Lung (tissue), 11 donors: ENCODE measurements at regions not wholly inside any gene's neighbourhood (a gene's known extent, or its start where the extent isn't known, plus 50 kb on each side); places are given as distances from the start of the nearest gene placed in this dataset.

Experiments
- ATAC-seq: fragments of 200-7000 bp; cut with Tn5 transposase; one replicate; pipeline ENCODE4 v1.9.1; 2020; ENCODE audit warnings: moderate number of reproducible peaks; ENCODE audit not compliant: insufficient read depth, low FRiP score
- DNase-seq, 3 donors: peaks; one replicate each; pipeline ENCODE4 v3.0.0-alpha.2; 2013 to 2017
- H3K27ac ChIP-seq, 2 donors: one replicate each; pipeline ENCODE4 v1.5.1; 2013; ENCODE audit warnings: mild to moderate bottlenecking in 2 of 2, moderate library complexity in 2 of 2, control low read depth in 1 of 2, inconsistent platforms in 1 of 2, low read depth in 1 of 2, low read length in 1 of 2
- H3K27me3 ChIP-seq, 3 donors: one replicate each; pipeline ENCODE4 v1.5.1; 2013; ENCODE audit warnings: low read length in 2 of 3; ENCODE audit not compliant: control insufficient read depth in 3 of 3, insufficient read depth in 3 of 3
- H3K36me3 ChIP-seq, 4 donors: one replicate each; pipeline ENCODE4 v1.5.1; 2013; ENCODE audit warnings: low read length in 4 of 4, mild to moderate bottlenecking in 1 of 4, moderate library complexity in 1 of 4; ENCODE audit not compliant: control insufficient read depth in 4 of 4, insufficient read depth in 4 of 4
- H3K4me1 ChIP-seq, 5 donors: one replicate each; pipeline ENCODE4 v1.5.1; 2013; ENCODE audit warnings: low read length in 5 of 5, mild to moderate bottlenecking in 2 of 5, moderate library complexity in 1 of 5; ENCODE audit not compliant: control insufficient read depth in 5 of 5, insufficient read depth in 5 of 5
- H3K4me3 ChIP-seq: one replicate; pipeline ENCODE4 v1.5.1; 2013; ENCODE audit warnings: mild to moderate bottlenecking, control low read depth, moderate library complexity
- H3K9ac ChIP-seq, 2 donors: one replicate each; pipeline ENCODE4 v1.5.1; 2013; ENCODE audit warnings: low read length in 2 of 2, control low read depth in 1 of 2; ENCODE audit not compliant: insufficient read depth in 1 of 2
- H3K9me3 ChIP-seq, 4 donors: one replicate each; pipeline ENCODE4 v1.5.1; 2013; ENCODE audit warnings: low read length in 3 of 4, mild to moderate bottlenecking in 1 of 4, moderate library complexity in 1 of 4; ENCODE audit not compliant: control insufficient read depth in 4 of 4, insufficient read depth in 3 of 4
- CTCF ChIP-seq: IDR thresholded peaks from 2 replicates; pipeline ENCODE4 v1.5.1; 2012; ENCODE audit warnings: mild to moderate bottlenecking; ENCODE audit errors: control extremely low read depth, extremely low read depth
- WGBS, 2 donors: extraction: QIAGEN DNeasy Blood & Tissue Kit; methylation state at CpG; one replicate each; pipeline ENCODE4 v1.1.7; 2013; 5-methylcytosine and 5-hydroxymethylcytosine counted together
- donor health status: control.
- donor health status: control.
- donor health status: Bipolar disorder and iron deficiency.
- donor health status: healthy.
- donor health status: DM: yes; HTN: yes; CAD: no.

GRCh38 chr9:38233343-38233742 lies 159.2 kb upstream of the ALDH1B1 start:
- no peak for TF ChIP-seq CTCF
- Histone ChIP-seq H3K9me3 (no peaks in the 10 kb centered on the region), H3K27ac (no peak overlapping the region), H3K4me3 (no peak overlapping the region), H3K27me3 (no peaks in the 10 kb centered on the region), H3K4me1 (no peaks in the 10 kb centered on the region), H3K36me3 (no peaks in the 10 kb centered on the region), H3K9ac (no peak overlapping the region)
- WGBS, 2 donors: 31 to 57% methylated on average over 10 of the region's 10 CpGs
- ATAC-seq (no peak), DNase-seq (peak in 1 of 3 donors; percentile 25)

- H3K27ac ChIP-seq: no peak overlapping the region
- no peaks in the 10 kb centered on the region for H3K27me3 ChIP-seq
- ATAC-seq (no peak), DNase-seq (no peak)
- H3K36me3 ChIP-seq: no peaks in the 10 kb centered on the region
- no peak for TF ChIP-seq CTCF
- no peak overlapping the region for H3K4me3 ChIP-seq
- 92 to 94% methylated on average over 6 of the region's 6 CpGs for WGBS, 2 donors
- H3K9ac ChIP-seq: no peak overlapping the region
- no peaks in the 10 kb centered on the region for H3K9me3 ChIP-seq
- peaks cover 0 to under 1% (median 0%) of the 10 kb centered on the region in 5 donors for H3K4me1 ChIP-seq
Observed at GRCh38 chr9:38232895-38233294, 159.6 kb upstream of the ALDH1B1 start.

GRCh38 chr9:38229504-38230155 lies 160.6 kb upstream of the SHB start:
- ATAC-seq: no peak
- WGBS, 2 donors: 91 to 94% methylated on average over 13 of the region's 13 CpGs

More at GRCh38 chr9:38229504-38230155, 160.6 kb upstream of the SHB start:
- no peak for TF ChIP-seq CTCF
- no peaks in the 10 kb centered on the region for H3K27me3 ChIP-seq
- no peak for DNase-seq
- H3K9me3 ChIP-seq: no peaks in the 10 kb centered on the region
- H3K36me3 ChIP-seq: no peaks in the 10 kb centered on the region
- H3K4me3 ChIP-seq: no peak overlapping the region
- H3K27ac ChIP-seq: no peak overlapping the region
- peaks cover 0 to 10% (median 6%) of the 10 kb centered on the region in 5 donors for H3K4me1 ChIP-seq
- no peak overlapping the region for H3K9ac ChIP-seq
